ENCODE measurements at regions not wholly inside any gene's neighbourhood (a gene's known extent, or its start where the extent isn't known, plus 50 kb on each side); places are given as distances from the start of the nearest gene placed in this dataset.

DNA sequence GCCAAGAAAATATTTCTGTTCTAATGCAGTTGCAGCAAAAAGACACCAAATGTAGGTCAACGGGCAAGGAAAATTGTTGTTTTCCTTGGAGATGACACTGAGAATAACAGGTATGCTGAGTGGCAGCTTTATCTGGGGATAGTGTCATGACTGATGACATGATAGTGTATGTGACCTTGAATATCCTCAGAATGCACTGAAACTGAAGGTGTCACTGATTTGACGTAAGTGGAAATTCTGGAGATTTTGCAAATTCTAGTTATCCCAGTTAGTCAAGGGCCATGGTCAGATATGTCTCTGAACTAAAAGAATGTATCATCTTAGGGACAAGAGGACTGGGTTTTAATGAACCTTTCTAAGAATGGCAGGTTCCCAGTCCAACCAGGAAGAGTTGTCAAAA is 138.0 kb upstream of the C9orf72 start:
- no peak overlapping the region for H4K5ac ChIP-seq (ENCODE audit: low read depth, low read length)
- no peak overlapping the region for H2AK9ac ChIP-seq (replicated peaks; ENCODE audit: low read depth, low read length, poor library complexity)
- H2AFZ ChIP-seq (replicated peaks; ENCODE audit: low read length, poor library complexity), result no peak overlapping the region
- H3K9me1 ChIP-seq (ENCODE audit: insufficient read depth, low read length), result no peaks in the 10 kb centered on the region
- ChIA-PET CTCF (no interaction called here), POLR2A (ENCODE audit: unreplicated experiment) (no interaction called here)
- H3K4me3 ChIP-seq (ENCODE audit: insufficient read depth, low read depth, low read length), result no peak overlapping the region
- H3K4ac ChIP-seq (ENCODE audit: low read depth, low read length), result no peak overlapping the region
- no peak for DNase-seq
- H3K14ac ChIP-seq (replicated peaks; ENCODE audit: low read depth, low read length), result no peak overlapping the region
- no peaks in the 10 kb centered on the region for H3K4me1 ChIP-seq (ENCODE audit: control insufficient read depth, insufficient read depth, low read length)
- H2BK5ac ChIP-seq (ENCODE audit: low read depth, low read length, poor library complexity, severe bottlenecking), result no peak overlapping the region
- no peaks in the 10 kb centered on the region for H3K36me3 ChIP-seq (ENCODE audit: control insufficient read depth, insufficient read depth, low read length)
- no TSS peak for BruUV-seq (replicated peaks)
- no peak overlapping the region for H3K23ac ChIP-seq (ENCODE audit: low read depth, low read length)
- no peak overlapping the region for H4K8ac ChIP-seq (ENCODE audit: low read depth in 2 of 2, low read length in 2 of 2)
- TF ChIP-seq, protein P1, sequence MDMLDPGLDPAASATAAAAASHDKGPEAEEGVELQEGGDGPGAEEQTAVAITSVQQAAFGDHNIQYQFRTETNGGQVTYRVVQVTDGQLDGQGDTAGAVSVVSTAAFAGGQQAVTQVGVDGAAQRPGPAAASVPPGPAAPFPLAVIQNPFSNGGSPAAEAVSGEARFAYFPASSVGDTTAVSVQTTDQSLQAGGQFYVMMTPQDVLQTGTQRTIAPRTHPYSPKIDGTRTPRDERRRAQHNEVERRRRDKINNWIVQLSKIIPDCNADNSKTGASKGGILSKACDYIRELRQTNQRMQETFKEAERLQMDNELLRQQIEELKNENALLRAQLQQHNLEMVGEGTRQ (IDR thresholded peaks at IDR 0.05; ENCODE audit: low read depth, low read length), result no peak
- TF ChIP-seq ELK1 (IDR thresholded peaks at IDR 0.05; ENCODE audit: borderline replicate concordance, low read depth, low read length) (no peak), BHLHE40 (IDR thresholded peaks at IDR 0.05; ENCODE audit: low read depth, low read length) (no peak), POLR2A (IDR thresholded peaks at IDR 0.05; ENCODE audit: low read depth, low read length) (no peak), MAFK (IDR thresholded peaks at IDR 0.05; ENCODE audit: low read depth, low read length) (no peak), MXI1 (IDR thresholded peaks at IDR 0.05; ENCODE audit: borderline replicate concordance, low read depth, low read length) (no peak), RCOR1 (IDR thresholded peaks at IDR 0.05; ENCODE audit: insufficient replicate concordance, low read length) (no peak), RAD21 (IDR thresholded peaks at IDR 0.05; ENCODE audit: low read length) (no peak), CEBPB (IDR thresholded peaks at IDR 0.05; ENCODE audit: low read depth, low read length) (no peak), SMC3 (IDR thresholded peaks at IDR 0.05; ENCODE audit: low read depth, low read length) (no peak), RFX5 (IDR thresholded peaks at IDR 0.05; ENCODE audit: low read depth, low read length) (no peak), NFE2L2 (IDR thresholded peaks at IDR 0.05; ENCODE audit: low read depth, low read length) (no peak), CHD1 (IDR thresholded peaks at IDR 0.05; ENCODE audit: low read depth, low read length) (no peak), FOS (IDR thresholded peaks at IDR 0.05; ENCODE audit: low read depth, low read length) (no peak), MAZ (IDR thresholded peaks at IDR 0.05; ENCODE audit: borderline replicate concordance, low read depth, low read length) (no peak)
- TF ChIP-seq, protein P2, sequence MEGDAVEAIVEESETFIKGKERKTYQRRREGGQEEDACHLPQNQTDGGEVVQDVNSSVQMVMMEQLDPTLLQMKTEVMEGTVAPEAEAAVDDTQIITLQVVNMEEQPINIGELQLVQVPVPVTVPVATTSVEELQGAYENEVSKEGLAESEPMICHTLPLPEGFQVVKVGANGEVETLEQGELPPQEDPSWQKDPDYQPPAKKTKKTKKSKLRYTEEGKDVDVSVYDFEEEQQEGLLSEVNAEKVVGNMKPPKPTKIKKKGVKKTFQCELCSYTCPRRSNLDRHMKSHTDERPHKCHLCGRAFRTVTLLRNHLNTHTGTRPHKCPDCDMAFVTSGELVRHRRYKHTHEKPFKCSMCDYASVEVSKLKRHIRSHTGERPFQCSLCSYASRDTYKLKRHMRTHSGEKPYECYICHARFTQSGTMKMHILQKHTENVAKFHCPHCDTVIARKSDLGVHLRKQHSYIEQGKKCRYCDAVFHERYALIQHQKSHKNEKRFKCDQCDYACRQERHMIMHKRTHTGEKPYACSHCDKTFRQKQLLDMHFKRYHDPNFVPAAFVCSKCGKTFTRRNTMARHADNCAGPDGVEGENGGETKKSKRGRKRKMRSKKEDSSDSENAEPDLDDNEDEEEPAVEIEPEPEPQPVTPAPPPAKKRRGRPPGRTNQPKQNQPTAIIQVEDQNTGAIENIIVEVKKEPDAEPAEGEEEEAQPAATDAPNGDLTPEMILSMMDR (conservative IDR thresholded peaks at IDR 0.05; ENCODE audit: low read depth, low read length), result no peak
- no peak overlapping the region for H3K9ac ChIP-seq (ENCODE audit: low read depth, low read length)
- intact Hi-C loops (cut with micrococcal nuclease) (no loop called here), dilution Hi-C loops (cut with HindIII; ENCODE audit: low sequenced_read_pairs, unreplicated experiment) (no loop called here), in situ Hi-C loops (cut with MboI; ENCODE audit: low sequenced_read_pairs) (no loop called here)
- H2BK20ac ChIP-seq (ENCODE audit: low read depth, low read length), result no peak overlapping the region
- H3K79me1 ChIP-seq (ENCODE audit: low read depth in 1 of 2, low read length in 2 of 2), result no peaks in the 10 kb centered on the region
- H4K91ac ChIP-seq (ENCODE audit: insufficient read depth, low read depth, low read length), result no peak overlapping the region
- H3K27ac ChIP-seq (ENCODE audit: insufficient read depth, low read length), result no peak overlapping the region
- no peak for ATAC-seq (ENCODE audit: low read depth)
- no peaks in the 10 kb centered on the region; the same call in 1 of the 2 replicates for H3K9me3 ChIP-seq (ENCODE audit: control insufficient read depth, insufficient read depth, low read length)
- H2BK15ac ChIP-seq (ENCODE audit: low read depth, low read length), result no peak overlapping the region
- no peak overlapping the region for H3K56ac ChIP-seq (ENCODE audit: extremely low read depth, insufficient read depth, low read length)
- H2AK5ac ChIP-seq (ENCODE audit: low read depth, low read length), result no peak overlapping the region
- no CpG with 5 or more reads among the region's 2 CpGs for WGBS, 2 experiments (ENCODE audit: extremely low coverage in 2 of 2, insufficient read length in 1 of 2)
- H3K27me3 ChIP-seq (ENCODE audit: control insufficient read depth, insufficient read depth, low read length), result no peaks in the 10 kb centered on the region
- H2BK120ac ChIP-seq (ENCODE audit: low read depth, low read length), result no peak overlapping the region
- no peak overlapping the region for H3K18ac ChIP-seq (ENCODE audit: low read depth, low read length)
- no peak overlapping the region for H3K4me2 ChIP-seq (ENCODE audit: low read depth, low read length)
- no peaks in the 10 kb centered on the region for H4K20me1 ChIP-seq (ENCODE audit: insufficient read depth, low read length)
